Activated CD4-positive, alpha-beta T cell treated with anti-CD3 and anti-CD28 coated beads, Interleukin-2, amount 50 U/mL, for 48 hours (primary cell): ENCODE measurements at regions not wholly inside any gene's neighbourhood (a gene's known extent, or its start where the extent isn't known, plus 50 kb on each side); places are given as distances from the start of the nearest gene placed in this dataset.
"Not testable (repeated sequence)": the region's sequence is repeated elsewhere in the genome, so short reads cannot be mapped to it uniquely, and the experiment has no call there.

Source experiments
- DNase-seq, 2 experiments: peaks; one replicate each; pipeline ENCODE4 v3.0.0-alpha.2; 2020

- DNase-seq = not testable (repeated sequence)
Measured at GRCh38 chr1:221604390-221604789, 137.5 kb downstream of the DUSP10 start.

- DNase-seq = no peak
Measured at GRCh38 chr1:221604948-221605347, 136.9 kb downstream of the DUSP10 start.

- DNase-seq = no peak
Measured at GRCh38 chr1:221605569-221605968, 136.3 kb downstream of the DUSP10 start.

- DNase-seq = no peak
Measured at GRCh38 chr1:221606256-221606655, 135.6 kb downstream of the DUSP10 start.

- no peak for DNase-seq
Measured at GRCh38 chr1:221608835-221609320, 133.0 kb downstream of the DUSP10 start.

GRCh38 chr1:221611656-221612046 is 130.2 kb downstream of the DUSP10 start:
- DNase-seq = no peak

DNA sequence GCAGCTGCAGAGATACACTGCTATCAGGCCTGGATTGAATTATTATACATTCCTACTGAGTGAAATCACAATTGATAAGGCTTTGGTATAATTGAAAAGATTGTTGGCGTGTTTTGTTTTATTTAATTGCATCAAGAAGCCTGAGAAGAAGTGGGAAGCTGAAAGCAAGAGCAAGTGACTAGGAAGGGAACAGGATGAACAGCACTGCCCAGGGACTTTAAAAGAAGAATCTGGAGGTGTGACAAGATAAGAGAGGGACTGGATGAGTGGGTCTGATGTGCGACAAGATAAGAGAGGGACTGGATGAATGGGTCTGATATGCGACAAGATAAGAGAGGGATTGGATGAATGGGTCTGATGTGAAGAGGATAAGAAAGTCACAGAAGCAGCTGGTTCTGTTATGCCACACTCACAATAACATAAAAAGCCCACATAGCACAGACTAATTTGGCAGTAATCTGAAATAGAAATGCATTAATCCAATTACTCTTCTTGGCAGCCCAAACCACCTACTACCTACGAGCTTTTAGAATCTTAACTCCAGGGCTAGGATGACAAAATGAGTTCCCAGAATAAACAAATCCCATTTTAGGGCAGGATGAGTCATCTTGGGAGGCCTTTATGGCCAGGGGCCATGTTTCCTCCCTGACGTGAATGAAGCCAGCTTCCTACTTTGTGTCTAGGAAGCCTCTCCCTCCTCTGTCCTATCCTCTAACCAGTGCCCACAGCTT is 129.7 kb downstream of the DUSP10 start:
- no peak for DNase-seq

DNA sequence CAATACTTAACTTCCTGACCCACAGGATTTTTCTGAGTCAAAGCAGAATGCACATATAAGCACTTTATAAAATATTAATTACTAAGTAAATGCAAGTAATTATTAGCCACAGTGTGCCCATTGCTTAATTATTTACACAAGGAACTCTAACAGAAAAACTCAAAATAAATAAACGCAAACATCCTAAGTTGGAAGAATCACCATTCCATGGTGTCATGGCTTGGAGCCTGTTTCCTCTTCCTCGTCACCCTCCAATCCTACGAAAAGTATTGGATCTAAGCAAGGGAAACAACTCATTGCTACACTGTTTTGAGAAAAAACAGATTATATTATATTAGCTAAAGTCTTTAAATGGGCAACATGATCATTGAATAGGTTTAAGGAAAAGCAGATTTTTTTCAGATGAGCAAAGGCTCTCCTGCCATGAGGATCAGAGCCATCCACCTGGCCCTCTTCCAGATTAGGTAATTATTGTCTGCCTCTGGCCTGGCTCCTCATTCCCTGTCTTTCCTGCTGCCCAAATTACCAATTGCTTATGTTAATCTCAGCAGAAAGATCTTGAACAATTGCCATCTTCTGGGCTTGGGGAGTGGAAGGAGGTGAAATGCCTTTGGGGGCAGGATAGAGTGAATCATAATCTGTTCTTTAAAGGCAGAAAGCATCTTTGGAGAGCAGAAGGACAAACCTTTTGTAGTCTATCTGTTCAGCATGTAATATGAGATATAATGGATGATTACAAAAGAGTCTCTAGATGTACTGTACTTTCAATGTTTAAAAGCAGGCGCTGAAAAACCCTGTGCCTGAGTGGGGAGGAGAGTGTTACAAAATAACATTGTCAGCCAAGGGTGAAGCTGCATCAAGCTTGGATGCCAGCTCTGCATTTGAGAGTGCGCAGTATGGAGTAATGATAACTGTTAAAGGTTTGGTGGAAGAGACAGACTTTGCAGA is 121.2 kb downstream of the DUSP10 start:
- no peak for DNase-seq

DNA sequence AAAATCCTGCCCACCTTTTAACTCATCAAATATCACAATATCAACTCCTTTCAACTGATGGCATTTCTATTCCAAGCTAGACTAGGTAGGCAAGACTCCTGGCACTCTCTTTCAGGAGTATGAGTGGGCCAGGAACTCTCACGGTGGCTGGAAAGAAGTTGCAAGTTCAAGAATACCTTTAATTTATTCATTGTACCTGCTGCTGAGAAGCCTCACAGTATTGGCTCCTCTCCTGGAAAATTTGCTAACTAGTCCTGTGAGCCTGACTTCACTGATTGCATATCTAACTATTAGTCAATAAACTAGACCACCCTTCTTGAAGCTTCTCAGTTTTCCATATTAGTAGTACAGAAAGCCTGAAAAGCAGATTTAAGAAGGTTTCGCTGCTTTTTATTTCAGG is 120.2 kb downstream of the DUSP10 start:
- no peak for DNase-seq

DNA sequence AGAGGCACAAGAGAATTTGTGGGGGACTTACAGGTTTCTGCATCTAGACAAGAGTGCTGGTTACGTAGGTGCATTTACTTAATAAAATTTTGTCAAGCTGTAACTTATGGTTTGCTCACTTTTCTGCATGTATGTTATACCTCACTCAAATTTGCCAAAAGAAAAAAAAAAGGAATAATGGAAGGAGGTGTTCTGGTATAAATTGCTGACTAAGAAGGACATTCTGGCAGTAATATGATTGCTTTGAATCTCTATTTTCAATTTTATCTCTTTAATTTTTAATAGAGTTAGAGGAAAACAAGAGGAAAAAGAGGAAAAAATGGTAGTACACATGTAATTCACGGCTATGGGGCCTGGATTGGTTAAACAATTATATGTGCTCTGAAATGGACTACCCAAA is 119.5 kb downstream of the DUSP10 start:
- DNase-seq = no peak

- DNase-seq = no peak
Measured at GRCh38 chr1:221625026-221625425, 116.9 kb downstream of the DUSP10 start.

GRCh38 chr1:221626041-221626440 is 115.8 kb downstream of the DUSP10 start:
- DNase-seq = no peak

DNA sequence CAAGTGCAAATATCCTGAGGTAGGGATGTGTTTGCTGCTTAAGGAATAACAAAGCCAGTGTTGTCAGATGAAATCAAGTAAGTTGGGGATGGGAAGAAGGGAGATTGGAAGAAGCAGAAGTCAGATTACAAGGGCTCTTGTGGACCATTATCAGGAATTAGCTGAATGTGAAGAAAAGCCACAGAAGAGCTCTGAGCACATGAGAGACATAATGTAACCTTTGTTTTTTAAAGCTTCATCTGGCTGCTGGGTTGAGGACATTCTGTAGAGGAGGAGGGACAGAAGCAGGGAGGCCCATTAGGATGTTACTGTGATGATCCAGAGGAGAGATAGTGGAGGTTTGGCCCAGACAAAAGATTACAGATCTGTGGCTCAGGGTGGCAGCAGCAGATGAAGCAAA is 111.7 kb downstream of the DUSP10 start:
- DNase-seq = no peak

- DNase-seq = no peak
Measured at GRCh38 chr1:221631556-221631955, 110.3 kb downstream of the DUSP10 start.

DNA sequence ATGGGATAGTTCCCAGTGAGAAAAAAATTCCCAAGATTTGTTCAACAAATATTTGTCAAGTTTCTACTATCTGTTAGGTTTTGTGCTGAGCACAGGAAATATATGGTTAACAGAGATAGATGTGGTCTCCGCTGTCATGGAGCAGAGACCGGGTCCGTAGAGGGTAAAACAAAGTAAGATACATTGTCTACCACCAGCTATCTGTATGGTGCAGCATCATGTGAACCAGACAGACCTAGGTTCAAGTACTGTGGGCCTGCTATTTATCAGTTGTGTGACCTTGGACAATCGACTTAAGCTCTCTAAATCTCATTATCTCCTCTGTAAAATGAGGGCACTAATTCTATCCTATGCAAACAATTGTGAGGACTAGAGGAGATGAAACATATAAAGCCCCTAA is 109.8 kb downstream of the DUSP10 start:
- no peak for DNase-seq

- no peak for DNase-seq
Measured at GRCh38 chr1:221633841-221634409, 108.0 kb downstream of the DUSP10 start.

GRCh38 chr1:221634606-221635005 is 107.3 kb downstream of the DUSP10 start:
- DNase-seq = no peak

- DNase-seq = no peak
Measured at GRCh38 chr1:221635305-221635704, 106.6 kb downstream of the DUSP10 start.

GRCh38 chr1:221636096-221636495 is 105.8 kb downstream of the DUSP10 start:
- no peak for DNase-seq

- DNase-seq = no peak
Measured at GRCh38 chr1:221636967-221637366, 104.9 kb downstream of the DUSP10 start.

DNA sequence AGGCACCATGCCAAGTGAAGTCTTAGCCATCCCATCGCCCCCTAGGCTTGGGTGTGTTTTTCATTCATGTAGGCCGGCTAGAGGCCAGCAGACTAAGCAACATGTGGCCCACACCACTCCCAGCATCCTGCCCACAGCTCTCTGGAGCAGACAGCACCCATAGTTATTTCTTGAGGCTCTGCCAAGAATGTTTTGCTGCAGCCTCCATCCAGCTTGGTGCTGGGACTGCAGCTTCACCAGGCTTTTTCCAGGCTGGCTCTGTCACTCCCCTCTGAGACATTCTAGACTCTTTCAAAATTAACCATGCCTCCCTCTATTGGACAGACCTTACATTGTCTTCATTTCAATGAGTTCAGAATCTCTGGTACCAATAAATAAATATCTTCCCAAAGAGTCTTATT is 104.2 kb downstream of the DUSP10 start:
- DNase-seq = no peak

DNA sequence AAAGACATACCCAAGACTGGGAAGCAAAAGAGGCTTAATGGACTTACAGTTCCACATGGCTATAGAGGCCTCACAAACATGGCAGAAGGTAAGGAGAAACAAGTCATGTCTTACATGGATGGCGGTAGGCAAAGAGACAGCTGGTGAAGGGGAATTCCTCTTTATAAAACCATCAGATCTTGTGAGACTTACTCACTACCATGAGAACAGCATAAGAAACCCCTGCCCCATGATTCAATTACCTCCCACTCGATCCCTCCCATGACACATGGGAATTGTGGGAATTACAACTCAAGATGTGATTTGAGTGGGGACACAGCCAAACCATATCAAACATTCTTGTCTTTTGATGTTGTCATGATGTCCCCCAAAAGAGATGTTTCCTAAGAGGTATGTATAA is 103.3 kb downstream of the DUSP10 start:
- no peak for DNase-seq

- DNase-seq = no peak
Measured at GRCh38 chr1:221641811-221642210, 100.1 kb downstream of the DUSP10 start.
